Breast epithelium (tissue), 3 donors: ENCODE measurements at regions not wholly inside any gene's neighbourhood (a gene's known extent, or its start where the extent isn't known, plus 50 kb on each side); places are given as distances from the start of the nearest gene placed in this dataset.

Experiments used
- POLR2A ChIP-seq: fragments of 450-650 bp; IDR thresholded peaks from one replicate; pipeline ENCODE4 v1.6.1; 2016; ENCODE audit warnings: antibody characterized with exemption, mild to moderate bottlenecking, moderate library complexity
- POLR2AphosphoS5 ChIP-seq, 3 donors: sonication (generic); formaldehyde crosslinking; IDR thresholded peaks; one replicate each; pipeline ENCODE4 v1.6.1; 2017; ENCODE audit warnings: antibody characterized with exemption in 3 of 3
- TF ChIP-seq, protein P1 (sequence below), 3 donors: fragments of 450-650 bp; IDR thresholded peaks; one replicate each; pipeline ENCODE4 v1.5.1; 2016 to 2017; ENCODE audit warnings: antibody characterized with exemption in 3 of 3, mild to moderate bottlenecking in 3 of 3, moderate library complexity in 3 of 3

DNA sequence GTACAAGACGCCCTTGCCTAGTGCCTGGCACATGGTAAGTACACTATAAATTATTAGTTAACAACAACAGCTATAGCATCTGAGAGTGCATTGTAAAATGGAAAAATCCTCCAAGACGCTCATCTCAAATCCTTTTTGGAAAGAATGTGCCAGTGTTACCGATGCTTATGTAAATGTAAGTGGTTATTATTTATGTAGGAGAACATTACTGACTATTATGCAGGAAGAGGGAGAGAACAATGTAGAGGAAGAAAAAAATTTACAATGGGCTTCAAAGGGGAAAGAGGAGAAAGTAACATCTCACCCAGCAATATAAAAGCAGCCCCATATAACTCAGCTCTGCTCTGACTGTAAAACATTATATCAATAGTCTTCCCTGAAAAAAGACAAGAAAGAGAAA is 155.3 kb upstream of the LPP start:
- TF ChIP-seq, protein P1, sequence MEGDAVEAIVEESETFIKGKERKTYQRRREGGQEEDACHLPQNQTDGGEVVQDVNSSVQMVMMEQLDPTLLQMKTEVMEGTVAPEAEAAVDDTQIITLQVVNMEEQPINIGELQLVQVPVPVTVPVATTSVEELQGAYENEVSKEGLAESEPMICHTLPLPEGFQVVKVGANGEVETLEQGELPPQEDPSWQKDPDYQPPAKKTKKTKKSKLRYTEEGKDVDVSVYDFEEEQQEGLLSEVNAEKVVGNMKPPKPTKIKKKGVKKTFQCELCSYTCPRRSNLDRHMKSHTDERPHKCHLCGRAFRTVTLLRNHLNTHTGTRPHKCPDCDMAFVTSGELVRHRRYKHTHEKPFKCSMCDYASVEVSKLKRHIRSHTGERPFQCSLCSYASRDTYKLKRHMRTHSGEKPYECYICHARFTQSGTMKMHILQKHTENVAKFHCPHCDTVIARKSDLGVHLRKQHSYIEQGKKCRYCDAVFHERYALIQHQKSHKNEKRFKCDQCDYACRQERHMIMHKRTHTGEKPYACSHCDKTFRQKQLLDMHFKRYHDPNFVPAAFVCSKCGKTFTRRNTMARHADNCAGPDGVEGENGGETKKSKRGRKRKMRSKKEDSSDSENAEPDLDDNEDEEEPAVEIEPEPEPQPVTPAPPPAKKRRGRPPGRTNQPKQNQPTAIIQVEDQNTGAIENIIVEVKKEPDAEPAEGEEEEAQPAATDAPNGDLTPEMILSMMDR (IDR thresholded peaks at IDR 0.05), result no peak
- TF ChIP-seq POLR2AphosphoS5 (IDR thresholded peaks at IDR 0.05) (no peak), POLR2A (no peak)
